ENCODE measurements at regions not wholly inside any gene's neighbourhood (a gene's known extent, or its start where the extent isn't known, plus 50 kb on each side); places are given as distances from the start of the nearest gene placed in this dataset.
A peak's percentile ranks its signal among the peaks of the same experiment; 100 is the strongest.

- peak; percentile 38 to 76 (median 53) for DNase-seq
Observed at GRCh38 chrX:39819921-39820849, 277.6 kb downstream of the BCOR start.

- DNase-seq = peak in 2 of 3 experiments; percentile 84 to 91
Observed at GRCh38 chrX:39820938-39821708, 276.6 kb downstream of the BCOR start.

DNA sequence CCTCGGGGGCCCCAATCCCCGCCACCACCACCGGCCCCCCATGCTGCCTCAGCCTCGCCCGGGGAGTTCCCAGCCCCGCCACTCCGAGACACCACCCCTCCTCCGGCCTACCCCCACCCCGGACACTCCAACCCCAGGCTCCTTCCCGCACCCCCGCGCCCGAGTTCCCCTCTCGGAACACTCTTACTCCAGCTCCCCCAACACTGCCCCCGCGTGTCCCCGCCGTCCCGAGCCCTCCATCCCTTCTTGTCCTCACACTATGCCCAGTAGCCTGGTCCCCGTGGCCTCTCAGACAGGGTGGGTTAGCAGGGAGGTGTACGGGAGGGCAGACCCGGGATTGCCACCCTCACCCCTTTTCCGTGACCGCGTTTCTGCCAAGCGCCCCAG is 276.1 kb downstream of the BCOR start:
- DNase-seq = no peak

- DNase-seq = no peak
Observed at GRCh38 chrX:39822133-39822748, 275.5 kb downstream of the BCOR start.

DNA sequence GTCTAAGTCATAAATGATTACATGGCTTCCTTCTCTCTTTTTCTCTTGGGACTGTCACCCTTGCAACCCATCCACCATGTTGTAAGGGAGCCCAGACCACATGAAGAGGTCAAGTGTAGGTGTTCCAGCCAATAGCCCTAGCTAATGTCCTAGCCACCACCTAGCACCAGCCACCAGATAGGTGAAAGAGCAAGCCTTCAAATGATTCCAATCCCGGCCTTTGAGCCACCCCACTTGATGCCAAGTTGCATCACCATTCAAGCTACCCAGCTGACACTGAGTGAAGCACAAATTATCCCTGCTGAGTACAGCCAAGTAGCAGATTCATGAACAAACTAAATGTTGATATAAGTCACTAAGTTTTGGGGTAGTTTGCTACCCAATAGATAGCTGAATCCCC is 274.3 kb downstream of the BCOR start:
- DNase-seq = no peak

- DNase-seq = no peak
Observed at GRCh38 chrX:39823854-39824253, 273.9 kb downstream of the BCOR start.

- DNase-seq = no peak
Observed at GRCh38 chrX:39826813-39827543, 270.8 kb downstream of the BCOR start.

DNA sequence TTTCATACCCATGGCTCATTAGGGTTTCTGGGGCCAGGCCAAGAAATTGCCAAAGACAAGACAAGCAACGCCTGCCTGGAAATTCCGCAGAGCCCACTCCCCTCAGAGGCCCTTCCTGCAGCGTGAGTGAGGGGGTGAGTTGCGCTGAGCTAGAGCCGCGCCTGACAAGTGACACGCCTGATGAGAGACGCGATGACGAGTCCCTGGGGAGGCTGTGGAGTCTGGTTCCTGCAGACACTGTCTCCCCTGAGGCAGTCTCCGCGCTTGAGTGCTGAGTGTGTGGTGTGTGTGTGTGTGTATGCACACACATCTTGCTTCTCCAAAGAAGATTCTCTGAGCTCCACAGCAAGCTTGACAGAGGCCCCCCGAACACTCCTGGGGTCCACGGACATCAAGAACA is 269.8 kb downstream of the BCOR start:
- peak in 2 of 3 experiments; percentile 36 to 50 for DNase-seq

DNA sequence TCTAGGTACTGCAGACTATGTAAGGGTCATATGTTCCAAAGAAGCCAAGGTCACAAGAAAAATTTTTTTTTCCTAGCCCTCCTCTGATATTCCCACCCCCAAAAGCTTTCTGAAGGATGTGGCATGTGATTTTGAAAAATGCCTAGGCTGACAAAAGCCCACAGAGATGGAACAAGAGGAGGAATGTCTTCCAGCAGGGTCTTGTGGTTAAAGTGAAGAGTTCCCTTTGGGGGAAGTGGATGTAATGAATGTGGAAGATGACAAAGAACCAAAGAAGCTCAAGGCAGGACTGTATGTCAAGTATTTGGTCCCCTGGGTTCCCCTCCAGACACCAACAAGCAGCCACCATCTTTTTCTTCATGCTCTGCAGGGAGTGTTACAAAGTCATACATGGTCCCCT is 268.8 kb downstream of the BCOR start:
- no peak for DNase-seq

- DNase-seq = no peak
Observed at GRCh38 chrX:39829965-39830364, 267.8 kb downstream of the BCOR start.

DNA sequence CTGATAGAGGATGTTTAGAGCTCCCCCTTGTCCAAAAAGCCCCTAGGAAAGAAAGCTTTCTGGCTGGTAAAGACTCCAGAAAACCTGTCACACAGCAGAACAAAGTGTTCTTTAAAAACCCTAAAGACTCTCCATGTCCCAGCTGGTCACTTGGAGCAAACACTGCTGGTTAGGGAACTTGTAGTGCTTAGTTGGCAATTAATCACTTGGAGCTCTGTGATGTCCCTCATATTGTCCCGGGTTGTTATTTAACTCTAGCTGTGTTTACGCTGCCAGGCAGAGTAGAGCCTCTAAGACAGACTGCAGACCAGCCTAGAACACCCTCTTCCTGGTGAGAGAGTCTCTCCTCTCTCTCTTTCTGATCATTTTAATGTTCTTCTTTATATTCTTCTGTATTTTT is 267.3 kb downstream of the BCOR start:
- no peak for DNase-seq

DNA sequence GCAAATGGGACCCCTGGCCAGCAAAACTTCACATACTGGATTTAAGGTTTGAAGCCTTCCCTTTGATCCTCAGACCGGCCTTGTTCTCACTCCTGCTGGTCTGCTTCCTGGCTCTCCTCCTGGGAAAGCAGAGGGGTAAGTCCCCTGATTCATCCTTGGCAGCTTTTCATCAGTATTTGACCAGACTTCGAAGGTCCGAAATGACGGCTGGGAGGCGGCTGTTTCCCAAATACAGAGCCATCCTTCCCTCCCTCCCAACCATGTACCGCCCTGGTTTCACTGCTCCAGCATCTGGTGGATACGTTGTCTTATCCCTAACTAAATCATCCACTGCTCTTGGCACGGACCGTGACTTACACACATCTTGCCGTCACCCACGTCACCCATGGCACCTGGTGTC is 265.5 kb downstream of the BCOR start:
- DNase-seq = no peak

DNA sequence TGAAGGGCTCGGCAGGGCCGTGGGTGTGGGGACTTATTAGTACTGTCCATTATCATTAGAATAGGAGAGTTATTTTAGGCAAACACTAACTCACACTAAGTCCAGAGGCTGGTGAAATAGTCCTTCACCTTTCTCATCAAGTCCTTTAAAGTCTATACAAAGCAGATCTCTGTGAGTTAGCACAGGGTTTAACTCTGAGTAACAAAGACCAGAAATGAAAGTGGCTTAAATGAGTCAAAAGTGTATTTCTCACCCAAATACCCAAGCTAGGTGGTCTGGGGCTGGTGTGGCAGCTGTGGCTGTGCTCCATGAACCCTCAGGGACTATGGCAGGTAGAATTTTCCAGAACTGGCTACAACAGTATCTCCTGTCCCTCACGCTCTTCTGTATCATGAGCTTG is 263.2 kb downstream of the BCOR start:
- no peak for DNase-seq

- DNase-seq = no peak
Observed at GRCh38 chrX:39835241-39835640, 262.5 kb downstream of the BCOR start.

GRCh38 chrX:39835776-39836175 is 262.0 kb downstream of the BCOR start:
- no peak for DNase-seq

DNA sequence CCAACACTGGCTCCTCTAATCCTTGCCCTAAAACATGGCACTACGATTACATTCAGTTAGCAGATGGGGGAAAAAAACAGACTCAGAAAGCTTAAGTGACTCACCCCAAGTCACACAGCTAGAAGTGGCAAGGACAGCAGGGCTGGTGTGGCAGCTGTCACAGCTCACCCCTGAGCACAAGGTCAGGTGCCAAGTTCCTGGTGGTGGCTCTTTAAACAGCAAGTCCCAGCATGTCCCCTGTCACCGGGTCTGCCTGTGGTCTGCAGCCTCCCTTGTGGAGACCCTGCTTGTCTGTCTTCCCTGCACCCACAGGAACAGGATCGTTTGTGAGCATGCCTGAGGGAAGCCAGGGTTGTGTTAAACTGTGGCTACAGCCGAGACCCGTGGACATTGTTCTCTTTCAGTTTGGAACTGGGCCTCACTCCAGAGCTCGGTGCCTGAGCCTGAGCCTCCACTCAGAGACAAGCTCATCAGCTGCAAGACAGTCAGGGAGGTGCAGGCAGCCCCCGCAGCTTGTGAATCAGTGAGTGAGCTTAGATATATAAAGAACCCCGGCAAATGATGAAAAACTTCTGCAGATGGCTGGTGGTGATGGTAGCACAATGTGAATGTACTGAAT is 260.8 kb downstream of the BCOR start:
- DNase-seq = peak in 1 of 3 experiments; percentile 48

- no peak for DNase-seq
Observed at GRCh38 chrX:39837688-39838087, 260.1 kb downstream of the BCOR start.

DNA sequence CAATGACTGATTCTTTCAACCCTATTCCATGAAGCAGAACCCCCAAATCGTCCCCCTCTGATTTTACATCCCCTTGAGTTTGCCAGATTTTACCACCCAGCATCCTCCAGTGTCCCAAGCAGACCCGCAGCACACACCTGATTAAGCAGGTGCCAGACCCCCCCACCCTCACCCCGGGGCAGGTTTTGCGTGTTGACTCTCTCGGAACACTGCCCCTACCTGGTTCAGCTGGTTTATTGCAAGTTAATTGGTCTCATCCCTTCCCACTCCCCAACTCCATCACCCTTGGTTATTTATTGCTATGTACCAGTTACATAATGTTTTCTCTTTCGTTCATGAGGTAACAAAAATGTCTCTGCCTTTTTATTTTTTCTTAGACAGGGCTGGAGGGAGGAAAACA is 258.4 kb downstream of the BCOR start:
- no peak for DNase-seq

GRCh38 chrX:39840133-39840532 is 257.6 kb downstream of the BCOR start:
- no peak for DNase-seq

DNA sequence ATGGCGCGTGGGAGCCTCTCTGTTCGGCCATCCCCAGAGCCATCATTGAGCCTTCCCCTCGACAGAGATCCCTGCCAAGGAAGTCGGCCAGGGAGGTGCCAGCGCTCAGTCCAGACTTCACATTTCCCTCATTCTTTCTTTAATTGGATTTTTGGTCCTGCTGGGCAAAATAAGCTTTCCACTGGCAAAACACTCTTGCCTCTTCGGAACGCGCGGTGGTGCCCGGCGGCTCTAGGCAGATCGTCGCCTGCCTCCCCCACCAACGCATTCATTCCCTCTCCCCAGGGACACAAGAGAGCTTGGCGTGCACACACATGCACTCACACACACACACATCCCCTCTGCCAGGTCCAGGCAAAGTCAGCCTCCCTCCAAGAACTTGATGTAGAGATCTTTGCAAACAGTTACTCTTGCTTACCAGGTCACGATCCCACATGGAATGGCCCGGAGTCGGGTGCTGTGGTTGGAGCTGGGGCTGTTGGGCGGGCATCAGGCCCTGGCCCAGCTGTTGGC is 257.1 kb downstream of the BCOR start:
- DNase-seq = no peak

DNA sequence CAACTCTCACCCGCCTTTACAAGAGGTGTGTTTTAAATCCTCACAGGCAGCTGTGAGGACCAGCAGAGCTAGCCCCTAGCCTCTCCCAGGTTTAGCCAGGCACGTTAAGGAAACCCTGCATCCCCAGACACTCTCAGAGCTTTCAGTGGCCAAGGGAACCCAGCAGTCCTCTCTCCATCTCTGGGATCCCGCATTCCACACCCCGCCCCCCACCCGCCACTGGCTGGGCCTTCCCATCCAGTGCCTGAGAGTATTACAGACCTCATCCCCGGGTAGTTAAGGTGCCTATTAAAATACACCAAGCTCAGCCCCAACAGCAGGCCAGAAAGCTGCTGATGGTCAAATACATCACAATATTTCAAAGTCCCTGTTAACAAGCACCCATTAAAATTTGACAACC is 256.2 kb downstream of the BCOR start:
- DNase-seq = no peak

- no peak for DNase-seq
Observed at GRCh38 chrX:39842281-39842973, 255.3 kb downstream of the BCOR start.

Measured in NCI-H1417 (cell line).